Calu3 (cell line): ENCODE measurements at regions not wholly inside any gene's neighbourhood (a gene's known extent, or its start where the extent isn't known, plus 50 kb on each side); places are given as distances from the start of the nearest gene placed in this dataset.

ENCODE experiments used
- BruUV-seq: library from RNA; stranded (reverse); fragments of 400-500 nt; replicated peaks from 2 replicates; lab custom pipeline; 2021; lab: Mats Ljungman, UMichigan
- CTCF ChIA-PET: fragments of 300-600 bp; sonication (Branson Sonifier 250); formaldehyde crosslinking; loops from one replicate; lab custom pipeline; 2022; ENCODE audit warnings: antibody characterized with exemption; lab: Charles Lee
- DNase-seq: peaks from one replicate; pipeline ENCODE4 v3.0.0; 2022
- H3K27ac Mint-ChIP-seq: one replicate; pipeline ENCODE4 v1.8.0; 2022; ENCODE audit warnings: mixed read lengths; ENCODE audit not compliant: unreplicated experiment
- H3K27me3 Mint-ChIP-seq: one replicate; pipeline ENCODE4 v1.8.0; 2022; ENCODE audit warnings: mixed read lengths; ENCODE audit not compliant: unreplicated experiment
- H3K36me3 Mint-ChIP-seq: one replicate; pipeline ENCODE4 v1.8.0; 2022; ENCODE audit warnings: mild to moderate bottlenecking, moderate library complexity, mixed read lengths; ENCODE audit not compliant: insufficient read depth, unreplicated experiment
- H3K4me1 Mint-ChIP-seq: one replicate; pipeline ENCODE4 v1.8.0; 2022; ENCODE audit warnings: mild to moderate bottlenecking, low read depth, mixed read lengths; ENCODE audit not compliant: unreplicated experiment
- H3K4me3 Mint-ChIP-seq: one replicate; pipeline ENCODE4 v1.8.0; 2022; ENCODE audit warnings: mild to moderate bottlenecking, low read depth, moderate library complexity, mixed read lengths; ENCODE audit not compliant: unreplicated experiment
- H3K9me3 Mint-ChIP-seq: one replicate; pipeline ENCODE4 v1.8.0; 2022; ENCODE audit warnings: low read depth, mixed read lengths; ENCODE audit not compliant: unreplicated experiment
- intact Hi-C: fragments of 100-400 bp; cut with micrococcal nuclease; formaldehyde crosslinking; loops from one replicate; pipeline ENCODE4 v1.10.0; 2022; ENCODE audit not compliant: unreplicated experiment
- TF ChIP-seq, protein P1 (sequence below): fragments of 200-600 bp; IDR thresholded peaks from one replicate; pipeline ENCODE4 v1.8.0; 2022; ENCODE audit warnings: antibody characterized with exemption; ENCODE audit not compliant: unreplicated experiment

DNA sequence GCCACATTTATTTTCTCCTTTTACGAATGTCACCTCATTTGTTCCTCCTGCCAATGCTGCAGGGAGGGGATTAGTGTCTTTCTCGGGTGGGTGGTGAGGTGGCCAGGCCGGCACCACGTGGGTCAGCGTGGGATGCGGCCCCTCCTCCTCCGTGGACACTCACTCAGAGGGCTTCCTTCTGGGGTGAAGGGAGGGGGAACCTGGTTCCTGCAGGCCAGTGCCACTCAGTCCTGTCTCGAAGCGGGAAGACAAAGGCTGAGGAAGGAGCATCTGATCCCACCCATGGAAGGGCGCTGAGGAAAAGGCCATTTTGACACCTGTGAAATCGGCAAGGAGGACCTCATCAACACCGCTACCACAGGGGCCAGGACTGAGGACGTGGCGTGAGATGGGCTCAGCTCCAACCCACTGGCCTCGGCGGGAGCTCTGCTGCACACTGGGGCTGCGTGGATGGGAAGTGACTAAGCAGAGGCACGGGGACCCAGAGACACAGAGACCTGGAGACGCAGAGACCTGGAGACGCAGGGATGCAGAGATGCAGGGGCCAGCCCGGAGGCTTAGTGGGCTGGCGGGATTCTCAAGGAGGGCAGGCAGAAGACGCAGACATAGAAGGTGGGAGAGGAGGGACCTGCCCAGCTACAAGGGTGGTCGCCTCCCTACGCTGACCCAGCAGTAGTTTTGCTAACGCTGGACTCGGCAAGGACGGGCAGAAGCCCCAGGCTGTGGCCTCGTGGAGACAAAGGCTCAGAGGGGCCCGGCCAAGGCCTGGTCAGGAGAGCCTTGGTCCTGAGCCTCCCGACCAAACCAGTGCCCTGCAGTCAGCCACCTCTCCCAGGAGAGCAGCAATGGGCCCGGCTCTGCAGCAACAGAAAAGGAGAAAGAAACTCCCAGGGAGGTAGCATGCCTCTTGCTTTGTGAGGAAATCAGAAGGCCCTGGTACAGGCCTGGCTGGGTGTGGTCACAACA is 1071.2 kb downstream of the BRD1 start:
- BruUV-seq = no TSS peak
- Mint-ChIP-seq H3K4me1 (no peaks in the 10 kb centered on the region), H3K4me3 (no peak overlapping the region), H3K36me3 (no peaks in the 10 kb centered on the region), H3K9me3 (peaks cover 21% of the 10 kb centered on the region), H3K27me3 (no peaks in the 10 kb centered on the region), H3K27ac (no peak overlapping the region)
- intact Hi-C loops = no loop called here
- no peak for DNase-seq
- CTCF ChIA-PET = no interaction called here
- TF ChIP-seq, protein P1, sequence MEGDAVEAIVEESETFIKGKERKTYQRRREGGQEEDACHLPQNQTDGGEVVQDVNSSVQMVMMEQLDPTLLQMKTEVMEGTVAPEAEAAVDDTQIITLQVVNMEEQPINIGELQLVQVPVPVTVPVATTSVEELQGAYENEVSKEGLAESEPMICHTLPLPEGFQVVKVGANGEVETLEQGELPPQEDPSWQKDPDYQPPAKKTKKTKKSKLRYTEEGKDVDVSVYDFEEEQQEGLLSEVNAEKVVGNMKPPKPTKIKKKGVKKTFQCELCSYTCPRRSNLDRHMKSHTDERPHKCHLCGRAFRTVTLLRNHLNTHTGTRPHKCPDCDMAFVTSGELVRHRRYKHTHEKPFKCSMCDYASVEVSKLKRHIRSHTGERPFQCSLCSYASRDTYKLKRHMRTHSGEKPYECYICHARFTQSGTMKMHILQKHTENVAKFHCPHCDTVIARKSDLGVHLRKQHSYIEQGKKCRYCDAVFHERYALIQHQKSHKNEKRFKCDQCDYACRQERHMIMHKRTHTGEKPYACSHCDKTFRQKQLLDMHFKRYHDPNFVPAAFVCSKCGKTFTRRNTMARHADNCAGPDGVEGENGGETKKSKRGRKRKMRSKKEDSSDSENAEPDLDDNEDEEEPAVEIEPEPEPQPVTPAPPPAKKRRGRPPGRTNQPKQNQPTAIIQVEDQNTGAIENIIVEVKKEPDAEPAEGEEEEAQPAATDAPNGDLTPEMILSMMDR = no peak

DNA sequence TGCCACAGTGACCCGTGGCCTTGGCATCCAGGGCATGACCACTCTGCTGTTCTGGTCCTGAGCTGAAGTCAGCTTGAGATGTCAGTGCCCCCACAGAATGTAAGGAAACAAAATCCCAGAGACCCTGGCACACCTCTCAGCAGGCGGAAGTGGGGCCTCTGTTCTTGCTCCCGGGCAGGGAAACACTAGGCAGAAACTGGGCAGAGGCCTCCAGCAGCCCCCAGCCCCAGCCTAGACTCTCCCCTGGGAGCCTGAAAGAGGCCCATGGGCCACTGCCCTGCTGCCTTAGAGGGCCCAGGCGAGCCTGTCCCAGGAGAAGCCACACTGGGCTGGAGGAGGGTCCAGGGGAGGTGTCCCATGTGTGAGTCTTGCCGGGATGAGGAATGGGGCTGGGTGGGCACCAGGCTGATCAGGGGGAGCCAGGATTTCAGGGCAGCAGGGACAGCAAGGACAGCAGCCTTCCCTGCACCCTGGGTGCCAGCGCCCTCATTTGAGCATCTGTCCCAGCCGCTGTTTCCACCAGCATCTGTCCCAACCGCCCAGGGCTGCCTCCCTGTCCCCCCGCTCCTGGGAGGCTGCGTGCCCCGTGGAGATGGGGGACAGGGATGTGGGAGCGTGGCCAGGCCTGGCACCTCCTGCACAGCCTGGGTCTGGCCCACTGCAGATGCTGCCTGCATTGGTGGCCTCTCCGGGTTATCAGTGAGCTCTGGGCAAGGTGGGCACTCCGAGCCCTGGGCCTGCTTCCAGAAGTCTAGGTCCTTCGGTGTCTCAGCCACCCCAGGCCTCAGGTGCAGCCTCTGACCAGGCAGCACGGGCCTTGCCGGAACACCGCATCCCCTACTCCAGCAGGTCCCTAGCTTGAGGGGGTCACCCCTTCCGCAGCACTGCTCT is 1072.4 kb downstream of the BRD1 start:
- no peak overlapping the region for H3K27ac Mint-ChIP-seq
- intact Hi-C loops = no loop called here
- H3K36me3 Mint-ChIP-seq = no peaks in the 10 kb centered on the region
- BruUV-seq = no TSS peak
- H3K27me3 Mint-ChIP-seq = no peaks in the 10 kb centered on the region
- peaks cover 17% of the 10 kb centered on the region for H3K9me3 Mint-ChIP-seq
- CTCF ChIA-PET = no interaction called here
- no peaks in the 10 kb centered on the region for H3K4me1 Mint-ChIP-seq
- TF ChIP-seq, protein P1 = no peak
- no peak for DNase-seq
- H3K4me3 Mint-ChIP-seq = no peak overlapping the region

DNA sequence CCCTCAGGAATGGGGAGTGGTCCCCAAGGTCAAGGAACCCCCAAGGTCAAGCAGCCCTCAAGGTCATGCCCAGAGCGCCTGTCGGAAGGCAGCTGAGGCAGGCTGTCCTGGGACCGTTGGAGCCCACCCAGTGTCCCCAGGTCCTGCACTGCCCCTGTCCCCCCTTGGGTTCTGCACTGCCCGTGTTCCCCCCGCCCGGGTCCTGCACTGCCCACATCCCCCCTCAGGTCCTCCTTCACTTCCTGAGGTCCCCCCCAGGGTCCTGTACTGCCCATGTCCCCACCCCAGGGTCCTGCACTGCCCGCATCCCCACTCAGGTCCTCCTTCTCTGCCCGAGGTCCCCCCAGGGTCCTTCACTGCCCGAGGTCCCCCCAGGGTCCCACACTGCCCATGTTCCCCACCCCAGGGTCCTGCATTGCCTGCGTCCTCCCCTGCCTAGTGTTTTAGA is 1073.0 kb downstream of the BRD1 start:
- peaks cover 12% of the 10 kb centered on the region for H3K9me3 Mint-ChIP-seq

More for the DNA sequence above, 1073.0 kb downstream of the BRD1 start:
- BruUV-seq = no TSS peak
- H3K27ac Mint-ChIP-seq = no peak overlapping the region
- CTCF ChIA-PET = no interaction called here
- no peaks in the 10 kb centered on the region for H3K36me3 Mint-ChIP-seq
- no peaks in the 10 kb centered on the region for H3K27me3 Mint-ChIP-seq
- DNase-seq = no peak
- intact Hi-C loops = no loop called here
- H3K4me3 Mint-ChIP-seq = no peak overlapping the region
- TF ChIP-seq, protein P1 = no peak
- H3K4me1 Mint-ChIP-seq = no peaks in the 10 kb centered on the region
